Stomach (tissue), 8 donors: ENCODE measurements at regions not wholly inside any gene's neighbourhood (a gene's known extent, or its start where the extent isn't known, plus 50 kb on each side); places are given as distances from the start of the nearest gene placed in this dataset.

Experiments used
- DNase-seq, 2 donors: peaks; one replicate each; pipeline versions ENCODE4 v3.0.0 to v3.0.0-alpha.2; 2013 to 2019
- H3K27ac ChIP-seq, 5 donors: fragments of 200-600 bp in 4 of 5; sonication (generic) in 4 of 5; one replicate each; pipeline ENCODE4 v1.5.1; 2013 to 2019; ENCODE audit warnings: mild to moderate bottlenecking in 1 of 5, moderate library complexity in 1 of 5
- H3K27me3 ChIP-seq, 3 donors: fragments of 200-600 bp; sonication (generic); one replicate each; pipeline ENCODE4 v1.5.1; 2017 to 2019; ENCODE audit warnings: mixed run types in 1 of 3
- H3K36me3 ChIP-seq, 4 donors: fragments of 200-600 bp; sonication (generic); 1 replicate in 3 of 4; 2 replicates in 1 of 4; pipeline ENCODE4 v1.5.1; 2016 to 2019
- H3K4me1 ChIP-seq, 4 donors: fragments of 200-600 bp; sonication (generic); one replicate each; pipeline ENCODE4 v1.5.1; 2016 to 2019
- H3K4me3 ChIP-seq, 4 donors: fragments of 200-600 bp; sonication (generic) in 3 of 4; one replicate each; pipeline ENCODE4 v1.5.1; 2016 to 2019; ENCODE audit warnings: mild to moderate bottlenecking in 1 of 4
- H3K9me3 ChIP-seq, 4 donors: fragments of 200-600 bp; sonication (generic); one replicate each; pipeline ENCODE4 v1.5.1; 2016 to 2019
- EP300 ChIP-seq: sonication (generic); formaldehyde crosslinking; IDR thresholded peaks from one replicate; pipeline ENCODE4 v1.6.1; 2017; ENCODE audit warnings: antibody characterized with exemption
- POLR2A ChIP-seq, 4 donors: fragments of 450-650 bp; IDR thresholded peaks; one replicate each; pipeline ENCODE4 v1.6.1; 2016; ENCODE audit warnings: antibody characterized with exemption in 4 of 4, control low read depth in 2 of 4, mild to moderate bottlenecking in 1 of 4, moderate library complexity in 1 of 4
- POLR2AphosphoS5 ChIP-seq, 3 donors: sonication (generic); formaldehyde crosslinking; IDR thresholded peaks; one replicate each; pipeline ENCODE4 v1.6.1; 2016; ENCODE audit warnings: antibody characterized with exemption in 3 of 3
- WGBS, 5 donors: extraction: QIAGEN DNeasy Blood & Tissue Kit in 3 of 5; methylation state at CpG; one replicate each; pipeline versions ENCODE4 v1.1.5 to v1.1.7; 2013 to 2018; 5-methylcytosine and 5-hydroxymethylcytosine counted together
- intact Hi-C: fragments of 100-400 bp; cut with DNase I; formaldehyde crosslinking; loops from one replicate; pipeline ENCODE4 v1.15.1; 2023; ENCODE audit warnings: low total_unique reads
- TF ChIP-seq, protein P1 (sequence below), 7 experiments: fragments of 450-650 bp in 4 of 7; fragments of 200-600 bp in 3 of 7; sonication (generic) in 3 of 7; IDR thresholded peaks; one replicate each; pipeline ENCODE4 v1.5.1; 2016 to 2019; ENCODE audit warnings: antibody characterized with exemption in 7 of 7, control low read depth in 2 of 7, mild to moderate bottlenecking in 1 of 7
- donor health status: healthy with polysubstance abuse.
- donor health status: Bipolar disorder and iron deficiency.
- donor health status: healthy.

DNA sequence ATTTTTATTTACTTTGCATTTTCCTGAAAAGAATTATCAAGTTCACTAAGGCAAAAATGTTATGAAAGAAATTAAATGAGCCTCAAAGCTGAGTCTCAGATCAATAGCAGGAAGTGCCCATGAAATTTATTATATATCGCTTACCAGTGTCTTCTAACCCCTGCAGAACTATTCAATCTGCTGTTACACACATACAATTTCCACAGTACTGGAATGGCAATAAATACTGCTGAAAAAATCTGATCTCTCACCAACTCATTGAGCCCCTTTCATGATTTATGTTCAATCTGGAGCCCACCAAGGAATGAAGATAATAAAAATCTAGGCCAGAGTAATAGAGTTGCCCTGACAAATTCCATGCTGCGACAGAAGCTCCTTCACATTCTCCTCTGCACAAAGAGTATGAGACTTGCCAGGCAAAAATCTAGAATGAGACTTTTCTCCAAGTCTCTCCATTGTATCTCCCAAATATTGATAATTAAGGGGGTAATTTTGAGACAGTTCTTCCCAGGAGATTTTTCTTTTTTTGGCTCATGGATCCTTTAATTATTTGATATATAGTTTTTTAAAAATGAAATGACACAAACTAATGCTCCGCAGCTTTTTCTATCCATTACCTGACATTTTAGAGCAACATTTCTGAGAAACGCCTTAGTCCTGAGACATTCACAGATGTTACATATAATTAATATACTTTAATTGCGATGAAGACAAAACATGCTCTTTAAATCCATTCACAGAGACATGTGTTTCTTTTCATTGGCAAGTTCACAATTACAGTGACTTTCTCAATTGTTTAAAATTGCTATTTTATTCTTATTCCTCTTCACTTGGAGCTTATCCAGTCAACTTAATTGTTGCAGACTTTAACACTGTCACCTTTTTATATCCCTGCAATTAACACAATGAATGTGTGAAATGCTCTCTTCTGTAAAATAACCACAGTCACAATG is 1020.4 kb downstream of the CBLN2 start:
- WGBS, 5 donors = 71 to 85% (median 78%) methylated on average over 5 of the region's 5 CpGs
- no peak overlapping the region for H3K27ac ChIP-seq
- no peaks in the 10 kb centered on the region for H3K36me3 ChIP-seq
- H3K4me1 ChIP-seq = no peaks in the 10 kb centered on the region
- intact Hi-C loops = no loop called here
- no peak for TF ChIP-seq EP300
- TF ChIP-seq, protein P1, sequence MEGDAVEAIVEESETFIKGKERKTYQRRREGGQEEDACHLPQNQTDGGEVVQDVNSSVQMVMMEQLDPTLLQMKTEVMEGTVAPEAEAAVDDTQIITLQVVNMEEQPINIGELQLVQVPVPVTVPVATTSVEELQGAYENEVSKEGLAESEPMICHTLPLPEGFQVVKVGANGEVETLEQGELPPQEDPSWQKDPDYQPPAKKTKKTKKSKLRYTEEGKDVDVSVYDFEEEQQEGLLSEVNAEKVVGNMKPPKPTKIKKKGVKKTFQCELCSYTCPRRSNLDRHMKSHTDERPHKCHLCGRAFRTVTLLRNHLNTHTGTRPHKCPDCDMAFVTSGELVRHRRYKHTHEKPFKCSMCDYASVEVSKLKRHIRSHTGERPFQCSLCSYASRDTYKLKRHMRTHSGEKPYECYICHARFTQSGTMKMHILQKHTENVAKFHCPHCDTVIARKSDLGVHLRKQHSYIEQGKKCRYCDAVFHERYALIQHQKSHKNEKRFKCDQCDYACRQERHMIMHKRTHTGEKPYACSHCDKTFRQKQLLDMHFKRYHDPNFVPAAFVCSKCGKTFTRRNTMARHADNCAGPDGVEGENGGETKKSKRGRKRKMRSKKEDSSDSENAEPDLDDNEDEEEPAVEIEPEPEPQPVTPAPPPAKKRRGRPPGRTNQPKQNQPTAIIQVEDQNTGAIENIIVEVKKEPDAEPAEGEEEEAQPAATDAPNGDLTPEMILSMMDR (IDR thresholded peaks at IDR 0.05) = no peak
- no peak for TF ChIP-seq POLR2A (IDR thresholded peaks at IDR 0.05)
- TF ChIP-seq POLR2AphosphoS5 (IDR thresholded peaks at IDR 0.05) = no peak
- H3K27me3 ChIP-seq = no peaks in the 10 kb centered on the region
- DNase-seq = no peak
- no peak overlapping the region for H3K4me3 ChIP-seq
- no peaks in the 10 kb centered on the region for H3K9me3 ChIP-seq

DNA sequence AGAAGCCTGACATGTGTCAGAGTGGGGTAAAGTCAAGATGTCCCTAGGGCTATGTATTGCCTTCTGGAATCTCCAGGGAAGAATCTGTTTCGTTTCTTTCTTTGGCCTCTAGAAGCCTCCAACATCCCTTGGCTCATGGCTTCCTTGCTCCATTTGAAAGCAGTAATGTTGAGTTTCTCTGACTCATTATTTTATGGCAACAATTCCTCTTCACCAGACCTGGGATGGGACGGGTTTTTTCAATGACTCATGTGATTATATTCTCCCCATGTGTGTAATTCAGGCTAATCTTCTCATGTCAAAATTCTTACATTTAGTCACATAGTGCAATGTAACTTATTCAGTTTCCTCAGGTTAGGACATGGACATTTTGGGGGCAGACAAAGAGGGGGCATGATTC is 1038.6 kb downstream of the CBLN2 start:
- Histone ChIP-seq H3K4me3 (no peak overlapping the region), H3K36me3 (no peaks in the 10 kb centered on the region), H3K27ac (no peak overlapping the region), H3K27me3 (no peaks in the 10 kb centered on the region), H3K4me1 (no peaks in the 10 kb centered on the region), H3K9me3 (peaks cover 0 to 10% (median 0%) of the 10 kb centered on the region in 4 donors)
- intact Hi-C loops = no loop called here
- no peak for DNase-seq
- TF ChIP-seq EP300 (no peak), POLR2AphosphoS5 (IDR thresholded peaks at IDR 0.05) (no peak), POLR2A (IDR thresholded peaks at IDR 0.05) (no peak)
- TF ChIP-seq, protein P1 (IDR thresholded peaks at IDR 0.05) = no peak
- WGBS, 5 donors = 54 to 67% (median 56%) methylated on average over 2 of the region's 2 CpGs

DNA sequence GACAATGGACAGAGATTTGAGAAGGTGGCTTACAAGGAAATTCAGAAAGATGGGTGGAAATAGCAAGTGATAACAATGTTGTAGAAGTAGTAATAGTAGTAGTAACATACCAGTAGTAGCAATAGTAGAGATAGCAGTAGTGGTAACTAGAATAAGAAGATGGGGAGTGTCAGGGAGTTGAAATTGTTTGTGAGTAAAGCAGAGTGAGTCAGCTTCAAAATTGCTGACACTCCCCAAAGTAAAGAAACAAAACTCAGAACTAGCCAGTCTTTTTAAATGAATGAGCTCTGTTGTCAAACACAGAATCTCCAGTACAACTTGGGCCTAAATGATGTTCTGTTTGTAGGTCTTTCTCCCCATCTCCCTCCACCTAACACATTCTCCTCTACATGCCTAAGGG is 1040.9 kb downstream of the CBLN2 start:
- H3K27ac ChIP-seq = no peak overlapping the region
- no peaks in the 10 kb centered on the region for H3K27me3 ChIP-seq
- intact Hi-C loops = no loop called here
- H3K4me1 ChIP-seq = no peaks in the 10 kb centered on the region
- no peak overlapping the region for H3K4me3 ChIP-seq
- H3K36me3 ChIP-seq = no peaks in the 10 kb centered on the region
- H3K9me3 ChIP-seq = peaks cover 0 to 12% (median 5%) of the 10 kb centered on the region in 4 donors
- DNase-seq = no peak
- TF ChIP-seq, protein P1 (IDR thresholded peaks at IDR 0.05) = no peak
- TF ChIP-seq POLR2AphosphoS5 (IDR thresholded peaks at IDR 0.05) = no peak
- TF ChIP-seq POLR2A (IDR thresholded peaks at IDR 0.05) = no peak
- TF ChIP-seq EP300 = no peak

DNA sequence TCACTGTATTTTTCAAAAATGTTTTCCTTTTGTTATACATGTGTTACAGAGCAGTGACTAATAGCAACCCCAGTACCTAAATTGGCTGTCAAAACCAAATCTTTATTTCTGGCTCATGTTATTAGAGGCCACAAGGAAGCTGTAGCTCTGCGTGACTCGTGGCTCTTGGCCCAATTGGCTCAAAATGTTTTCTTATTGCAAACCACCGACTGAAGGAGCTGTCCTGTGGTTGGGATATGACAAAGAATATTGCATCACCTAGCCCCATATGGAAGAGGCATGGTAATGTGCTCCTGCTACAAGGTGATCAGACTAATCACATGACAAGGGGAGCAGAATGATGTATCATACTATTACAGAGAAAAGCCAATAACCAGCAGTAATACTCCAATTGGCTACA is 1058.5 kb downstream of the CBLN2 start:
- WGBS, 5 donors = 60 to 81% (median 71%) methylated on average over 3 of the region's 3 CpGs
- H3K9me3 ChIP-seq = peaks cover 0 to 28% (median 12%) of the 10 kb centered on the region in 4 donors
- TF ChIP-seq EP300 = no peak
- TF ChIP-seq, protein P1 (IDR thresholded peaks at IDR 0.05) = no peak
- TF ChIP-seq POLR2AphosphoS5 (IDR thresholded peaks at IDR 0.05) = no peak
- no peak for TF ChIP-seq POLR2A (IDR thresholded peaks at IDR 0.05)
- H3K4me1 ChIP-seq = no peaks in the 10 kb centered on the region
- intact Hi-C loops = no loop called here
- no peak overlapping the region for H3K27ac ChIP-seq
- no peaks in the 10 kb centered on the region for H3K36me3 ChIP-seq
- no peaks in the 10 kb centered on the region for H3K27me3 ChIP-seq
- H3K4me3 ChIP-seq = no peak overlapping the region
- DNase-seq = no peak
